Tibial artery (tissue), 4 donors: ENCODE measurements at regions not wholly inside any gene's neighbourhood (a gene's known extent, or its start where the extent isn't known, plus 50 kb on each side); places are given as distances from the start of the nearest gene placed in this dataset.

Experiments
- DNase-seq, 2 donors: peaks; one replicate each; pipeline ENCODE4 v3.0.0-alpha.2; 2019
- H3K27ac ChIP-seq, 2 donors: fragments of 200-600 bp; sonication (generic) in 1 of 2; 1 replicate in 1 of 2; 2 replicates in 1 of 2; pipeline ENCODE4 v1.5.1; 2018 to 2019; ENCODE audit warnings: mild to moderate bottlenecking in 1 of 2
- H3K27me3 ChIP-seq, 2 donors: fragments of 200-600 bp; sonication (generic) in 1 of 2; one replicate each; pipeline versions ENCODE4 v1.5.1 to v1.6.0; 2016 to 2019
- H3K36me3 ChIP-seq, 3 donors: fragments of 200-600 bp; sonication (generic) in 2 of 3; one replicate each; pipeline ENCODE4 v1.5.1; 2016 to 2019; ENCODE audit warnings: mild to moderate bottlenecking in 2 of 3
- H3K4me1 ChIP-seq, 4 donors: fragments of 200-600 bp; sonication (generic) in 2 of 4; 1 replicate in 3 of 4; 2 replicates in 1 of 4; pipeline ENCODE4 v1.5.1; 2016 to 2019
- H3K4me3 ChIP-seq, 2 donors: fragments of 200-600 bp; sonication (generic) in 1 of 2; 1 replicate in 1 of 2; 2 replicates in 1 of 2; pipeline ENCODE4 v1.5.1; 2018 to 2019; ENCODE audit warnings: mild to moderate bottlenecking in 2 of 2
- H3K9me3 ChIP-seq, 3 donors: fragments of 200-600 bp; sonication (generic) in 1 of 3; one replicate each; pipeline ENCODE4 v1.5.1; 2016 to 2019
- CTCF ChIP-seq, 2 experiments: fragments of 200-600 bp in 1 of 2; fragments of 450-650 bp in 1 of 2; IDR thresholded peaks; one replicate each; pipeline ENCODE4 v1.5.1; 2017 to 2019; ENCODE audit warnings: antibody characterized with exemption in 2 of 2, mild to moderate bottlenecking in 1 of 2, moderate library complexity in 1 of 2
- intact Hi-C: fragments of 100-400 bp; cut with DNase I; formaldehyde crosslinking; loops from one replicate; pipeline ENCODE4 v1.15.0; 2023; ENCODE audit warnings: low total_unique reads

- no peaks in the 10 kb centered on the region for H3K9me3 ChIP-seq
- no peak for DNase-seq
- no peak for TF ChIP-seq CTCF (IDR thresholded peaks at IDR 0.05)
- no peak overlapping the region for H3K4me3 ChIP-seq
- no peaks in the 10 kb centered on the region for H3K4me1 ChIP-seq
- no peaks in the 10 kb centered on the region for H3K36me3 ChIP-seq
- intact Hi-C loops = no loop called here
- H3K27ac ChIP-seq = no peak overlapping the region
- H3K27me3 ChIP-seq = no peaks in the 10 kb centered on the region
These were observed 77.9 kb upstream of the STK26 start for GRCh38 chrX:131944936-131945902.

GRCh38 chrX:131951166-131951565 lies 71.9 kb upstream of the STK26 start:
- H3K4me1 ChIP-seq = no peaks in the 10 kb centered on the region
- H3K9me3 ChIP-seq = no peaks in the 10 kb centered on the region
- no peak overlapping the region for H3K27ac ChIP-seq
- H3K4me3 ChIP-seq = no peak overlapping the region
- no peaks in the 10 kb centered on the region for H3K36me3 ChIP-seq
- no peak for DNase-seq
- TF ChIP-seq CTCF (IDR thresholded peaks at IDR 0.05) = no peak
- intact Hi-C loops = no loop called here
- no peaks in the 10 kb centered on the region for H3K27me3 ChIP-seq

- Histone ChIP-seq H3K27ac (no peak overlapping the region), H3K9me3 (no peaks in the 10 kb centered on the region), H3K4me1 (no peaks in the 10 kb centered on the region), H3K4me3 (no peak overlapping the region), H3K27me3 (no peaks in the 10 kb centered on the region), H3K36me3 (no peaks in the 10 kb centered on the region)
- no peak for TF ChIP-seq CTCF (IDR thresholded peaks at IDR 0.05)
- no peak for DNase-seq
- intact Hi-C loops = no loop called here
These were observed 67.9 kb upstream of the STK26 start for GRCh38 chrX:131955099-131955777.

GRCh38 chrX:131958724-131959123 lies 64.4 kb upstream of the STK26 start:
- H3K36me3 ChIP-seq = no peaks in the 10 kb centered on the region
- H3K27ac ChIP-seq = no peak overlapping the region
- H3K9me3 ChIP-seq = no peaks in the 10 kb centered on the region
- H3K4me1 ChIP-seq = no peaks in the 10 kb centered on the region
- intact Hi-C loops = no loop called here
- no peak overlapping the region for H3K4me3 ChIP-seq
- DNase-seq = no peak
- no peak for TF ChIP-seq CTCF (IDR thresholded peaks at IDR 0.05)
- no peaks in the 10 kb centered on the region for H3K27me3 ChIP-seq

- H3K27ac ChIP-seq = no peak overlapping the region
- no peaks in the 10 kb centered on the region for H3K9me3 ChIP-seq
- DNase-seq = no peak
- H3K4me1 ChIP-seq = no peaks in the 10 kb centered on the region
- TF ChIP-seq CTCF (IDR thresholded peaks at IDR 0.05) = no peak
- intact Hi-C loops = no loop called here
- H3K36me3 ChIP-seq = no peaks in the 10 kb centered on the region
- no peak overlapping the region for H3K4me3 ChIP-seq
- H3K27me3 ChIP-seq = no peaks in the 10 kb centered on the region
These were observed 52.8 kb upstream of the STK26 start for GRCh38 chrX:131970347-131970746.
